ENCODE measurements at regions not wholly inside any gene's neighbourhood (a gene's known extent, or its start where the extent isn't known, plus 50 kb on each side); places are given as distances from the start of the nearest gene placed in this dataset.

DNA sequence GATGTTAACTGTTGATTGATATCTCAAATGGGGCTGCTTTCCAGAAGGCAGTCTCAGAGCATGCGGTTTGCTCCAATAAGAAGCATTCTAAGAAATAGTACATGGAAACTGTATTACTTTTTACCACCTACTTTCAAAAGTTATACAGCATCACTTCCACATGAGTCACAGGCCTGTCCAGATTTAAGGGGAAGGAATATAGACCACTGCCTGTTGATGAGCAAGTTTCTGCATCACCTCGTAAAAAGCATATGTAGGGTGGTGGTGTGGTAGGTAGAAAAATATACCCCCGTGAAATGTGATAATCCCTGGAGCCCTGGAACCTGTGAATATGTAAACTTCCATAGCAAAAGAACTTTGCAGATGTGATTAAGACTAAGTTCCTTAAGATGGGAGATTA, 816.6 kb upstream of the CDH6 start:
- Histone ChIP-seq H2AFZ (ENCODE audit: low read length) (no peak overlapping the region), H4K91ac (replicated peaks; ENCODE audit: insufficient read length, low read length) (no peak overlapping the region), H3K4me3 (ENCODE audit: extremely low read depth in 1 of 4, insufficient read depth in 2 of 4, low read depth in 3 of 4, low read length in 4 of 4) (no peak overlapping the region), H3K23ac (ENCODE audit: insufficient read length) (no peak overlapping the region), H3K4me2 (ENCODE audit: insufficient read depth in 1 of 2, low read depth in 2 of 2, low read length in 2 of 2) (no peak overlapping the region), H2BK12ac (ENCODE audit: low read depth, low read length) (no peak overlapping the region), H3K4ac (replicated peaks; ENCODE audit: insufficient read length, low read depth, low read length) (no peak overlapping the region), H3K23me2 (ENCODE audit: low read depth, low read length) (no peaks in the 10 kb centered on the region), H3K36me3 (ENCODE audit: control insufficient read depth in 2 of 4, insufficient read depth in 4 of 4, low read length in 3 of 4) (no peaks in the 10 kb centered on the region), H3K79me1 (ENCODE audit: low read depth, low read length) (no peaks in the 10 kb centered on the region), H3K14ac (ENCODE audit: insufficient read length) (no peak overlapping the region), H3K4me1 (replicated peaks in 1 of 4; ENCODE audit: control insufficient read depth in 3 of 4, insufficient read depth in 4 of 4, low read length in 3 of 4) (peaks cover 0 to 4% (median 1%) of the 10 kb centered on the region in 4 experiments; a peak in 2 of 7 replicates), H2BK120ac (replicated peaks; ENCODE audit: low read depth, low read length) (no peak overlapping the region), H3K18ac (ENCODE audit: extremely low read depth, low read length) (no peak overlapping the region), H3K56ac (replicated peaks; ENCODE audit: insufficient read length, low read depth, low read length) (no peak overlapping the region), H3K27ac (ENCODE audit: low read depth, low read length) (no peak overlapping the region), H4K20me1 (replicated peaks in 1 of 2; ENCODE audit: control insufficient read depth in 1 of 2, insufficient read depth in 2 of 2, low read length in 2 of 2) (no peaks in the 10 kb centered on the region), H3K9ac (replicated peaks in 1 of 4; ENCODE audit: extremely low read depth in 1 of 4, low read depth in 3 of 4, low read length in 3 of 4) (no peak overlapping the region), H3K79me2 (ENCODE audit: control insufficient read depth in 1 of 2, insufficient read depth in 2 of 2, low read length in 2 of 2) (no peaks in the 10 kb centered on the region), H4K8ac (ENCODE audit: extremely low read depth, insufficient read depth, low read length) (no peak overlapping the region), H3K27me3 (replicated peaks in 1 of 4; ENCODE audit: control insufficient read depth in 3 of 4, extremely low read depth in 1 of 4, insufficient read depth in 3 of 4, low read length in 3 of 4) (no peaks in the 10 kb centered on the region), H2BK5ac (ENCODE audit: low read depth, low read length) (no peak overlapping the region), H2BK15ac (ENCODE audit: low read length) (no peak overlapping the region), H2BK20ac (ENCODE audit: low read length) (no peak overlapping the region), H4K5ac (ENCODE audit: insufficient read length, low read depth, low read length) (no peak overlapping the region), H2AK5ac (ENCODE audit: low read depth, low read length) (no peak overlapping the region), H3K9me3 (ENCODE audit: insufficient read depth in 2 of 2, low read depth in 1 of 2, low read length in 1 of 2) (no peaks in the 10 kb centered on the region)
- TF ChIP-seq RBBP5 (IDR thresholded peaks at IDR 0.05; ENCODE audit: borderline replicate concordance, low read depth, low read length): no peak
- no peak for TF ChIP-seq JUND (IDR thresholded peaks at IDR 0.05; ENCODE audit: low read length)
- no peak for TF ChIP-seq HDAC6 (IDR thresholded peaks at IDR 0.05; ENCODE audit: low read depth, low read length)
- no peak for TF ChIP-seq EZH2 (IDR thresholded peaks at IDR 0.05; ENCODE audit: low read depth, low read length, severe bottlenecking)
- TF ChIP-seq POLR2AphosphoS5 (IDR thresholded peaks at IDR 0.05; ENCODE audit: low read depth, low read length): no peak
- no peak for TF ChIP-seq ASH2L (IDR thresholded peaks at IDR 0.05; ENCODE audit: low read length)
- no peak for TF ChIP-seq BRCA1 (IDR thresholded peaks at IDR 0.05; ENCODE audit: low read depth, low read length)
- no peak for TF ChIP-seq EGR1 (IDR thresholded peaks at IDR 0.05; ENCODE audit: borderline replicate concordance, low read depth, low read length)
- no peak for TF ChIP-seq PHF8 (conservative IDR thresholded peaks at IDR 0.05; ENCODE audit: low read depth, low read length)
- TF ChIP-seq SIX5 (IDR thresholded peaks at IDR 0.05; ENCODE audit: low read depth, low read length): no peak
- TF ChIP-seq NANOG (IDR thresholded peaks at IDR 0.05; ENCODE audit: insufficient read depth, low read depth, low read length, poor library complexity, severe bottlenecking): no peak
- no peak for TF ChIP-seq RXRA (IDR thresholded peaks at IDR 0.05; ENCODE audit: insufficient read depth, low read depth, low read length)
- TF ChIP-seq TAF1 (IDR thresholded peaks at IDR 0.05; ENCODE audit: low read depth, low read length): no peak
- TF ChIP-seq SP2 (IDR thresholded peaks at IDR 0.05; ENCODE audit: low read length): no peak
- WGBS, 2 experiments (ENCODE audit: extremely low coverage in 1 of 2, insufficient coverage in 1 of 2, insufficient read length in 1 of 2, insufficient replicate concordance in 2 of 2, low coverage in 1 of 2, low lambda C conversion rate in 2 of 2, missing lambda C conversion rate in 1 of 2): 87% methylated on average over 3 of the region's 3 CpGs; no CpG with 5 or more reads in 1 of the 2 experiments
- FAIRE-seq (no peak), DNase-seq (ENCODE audit: low read depth in 1 of 2, low spot score in 2 of 2) (no peak)
- ChIA-PET POLR2A (ENCODE audit: partially characterized antibody) (no interaction called here), CTCF (ENCODE audit: partially characterized antibody) (interaction anchor here (1.0 kb wide), 1 partner anchor 24 kb away, joined by 4 read pairs; no protein-coding TSS in a partner anchor)

Measured in H1 (cell line).